Heart right ventricle (tissue), 16 donors: ENCODE measurements at regions not wholly inside any gene's neighbourhood (a gene's known extent, or its start where the extent isn't known, plus 50 kb on each side); places are given as distances from the start of the nearest gene placed in this dataset.

ENCODE experiments used
- ATAC-seq, 8 donors: fragments of 200-7000 bp; cut with Tn5 transposase; one replicate each; pipeline ENCODE4 v1.9.1; 2020; ENCODE audit warnings: mild to moderate bottlenecking in 8 of 8, moderate library complexity in 8 of 8, moderate number of reproducible peaks in 1 of 8
- DNase-seq, 2 donors: peaks; one replicate each; pipeline ENCODE4 v3.0.0-alpha.2; 2020
- H3K27ac ChIP-seq, 10 donors: fragments of 200-600 bp; sonication (generic) in 2 of 10; one replicate each; pipeline versions ENCODE4 v1.5.0 to v1.8.0; 2020 to 2022; ENCODE audit warnings: mild to moderate bottlenecking in 3 of 10
- H3K27me3 ChIP-seq, 7 donors: fragments of 200-600 bp; one replicate each; pipeline ENCODE4 v1.8.0; 2021 to 2022; ENCODE audit warnings: mild to moderate bottlenecking in 2 of 7
- H3K36me3 ChIP-seq, 9 donors: fragments of 200-600 bp; sonication (generic) in 1 of 9; one replicate each; pipeline versions ENCODE4 v1.5.0 to v1.8.0; 2020 to 2022; ENCODE audit warnings: mild to moderate bottlenecking in 2 of 9
- H3K4me1 ChIP-seq, 9 donors: fragments of 200-600 bp; sonication (generic) in 1 of 9; one replicate each; pipeline versions ENCODE4 v1.5.0 to v1.8.0; 2020 to 2022; ENCODE audit warnings: mild to moderate bottlenecking in 4 of 9
- H3K4me3 ChIP-seq, 10 donors: fragments of 200-600 bp; sonication (generic) in 2 of 10; one replicate each; pipeline versions ENCODE4 v1.5.0 to v1.8.0; 2020 to 2022; ENCODE audit warnings: mild to moderate bottlenecking in 7 of 10, moderate library complexity in 2 of 10
- H3K9me3 ChIP-seq, 11 donors: fragments of 200-600 bp in 10 of 11; sonication (generic) in 2 of 11; one replicate each; pipeline versions ENCODE4 v1.5.0 to v1.8.0; 2013 to 2022; ENCODE audit warnings: mild to moderate bottlenecking in 2 of 11, control low read depth in 1 of 11, moderate library complexity in 1 of 11
- WGBS, 2 donors: extraction: QIAGEN DNeasy Blood & Tissue Kit; methylation state at CpG; one replicate each; pipeline ENCODE4 v1.1.7; 2013; ENCODE audit warnings: inconsistent platforms in 1 of 2; 5-methylcytosine and 5-hydroxymethylcytosine counted together
- intact Hi-C, 10 donors: fragments of 100-400 bp; cut with DNase I; formaldehyde crosslinking; loops; one replicate each; pipeline versions ENCODE4 v1.11.1 to v1.14.2; 2022
- TF ChIP-seq, protein P1 (sequence below), 9 donors: fragments of 200-600 bp; sonication (generic) in 2 of 9; IDR thresholded peaks; one replicate each; pipeline versions ENCODE4 v1.5.0 to v1.8.0; 2021 to 2022; ENCODE audit warnings: antibody characterized with exemption in 9 of 9, mild to moderate bottlenecking in 5 of 9, moderate library complexity in 1 of 9
- donor health status: Arrhythmogenic right ventricular cardiomyopathy.
- donor health status: ischemic (EF 13 %, LVEDD 7.1; RV severe dilation, severe dysfunction).
- donor health status: healthy with polysubstance abuse.
- donor health status: DM: no; HTN: yes; CAD: no.
- donor health status: DM: no; HTN: no; CAD: no.
- donor health status: ischemic (EF 25% LVEDD 6.9; RV normal size, moderate dysfunction).
- donor health status: ischemic (EF 25% LVEDD 5.7; RV mildly dilated, moderate dysfunction).
- donor health status: healthy.
- donor health status: DM: yes; HTN: yes; CAD: no.
- donor health status: Ischemic cardiomyopathy.
- donor health status: ischemic (EF 35%, LVEDD 5.7; RV mildly dilated, moderate dysfunction).
- donor health status: nonischemic (EF 11% LVEDD 7.7; RV severe dilation, severe dysfunction).
- donor health status: DM: yes; HTN: yes; CAD: no.
- donor health status: PGD.
- donor health status: ischemic (EF 29% LVEDD 5.4; RV normal size, mild dysfunction).
- donor health status: nonischemic (EF 23%, LVEDD 6.1; RV moderate dilation, normal function).

DNA sequence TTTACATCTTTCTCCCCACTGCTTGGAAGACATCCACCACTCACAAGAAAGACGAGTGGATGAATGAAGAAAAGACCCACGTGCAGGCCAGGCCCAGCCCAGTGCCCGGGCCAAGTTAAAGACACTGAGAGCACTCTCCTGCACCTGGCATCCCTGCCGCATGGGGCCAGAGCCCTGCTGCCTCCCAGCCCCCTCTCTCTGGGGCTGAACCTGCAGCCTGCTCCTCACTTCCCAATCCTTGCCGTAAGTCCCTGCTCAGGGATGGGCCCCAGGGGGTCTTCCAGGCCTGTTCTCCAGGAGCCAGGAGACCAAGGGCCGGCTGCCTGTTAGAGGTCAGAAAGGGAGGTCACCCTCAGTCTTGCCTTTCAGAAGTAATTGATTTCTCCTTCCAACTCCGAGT lies 168.5 kb upstream of the ZC3H12A start:
- intact Hi-C loops = no loop called here
- Histone ChIP-seq H3K4me1 (no peaks in the 10 kb centered on the region), H3K27me3 (peaks cover 0 to 54% (median 30%) of the 10 kb centered on the region in 7 donors), H3K36me3 (no peaks in the 10 kb centered on the region), H3K4me3 (no peak overlapping the region), H3K9me3 (no peaks in the 10 kb centered on the region), H3K27ac (no peak overlapping the region)
- DNase-seq (no peak), ATAC-seq (no peak)
- TF ChIP-seq, protein P1, sequence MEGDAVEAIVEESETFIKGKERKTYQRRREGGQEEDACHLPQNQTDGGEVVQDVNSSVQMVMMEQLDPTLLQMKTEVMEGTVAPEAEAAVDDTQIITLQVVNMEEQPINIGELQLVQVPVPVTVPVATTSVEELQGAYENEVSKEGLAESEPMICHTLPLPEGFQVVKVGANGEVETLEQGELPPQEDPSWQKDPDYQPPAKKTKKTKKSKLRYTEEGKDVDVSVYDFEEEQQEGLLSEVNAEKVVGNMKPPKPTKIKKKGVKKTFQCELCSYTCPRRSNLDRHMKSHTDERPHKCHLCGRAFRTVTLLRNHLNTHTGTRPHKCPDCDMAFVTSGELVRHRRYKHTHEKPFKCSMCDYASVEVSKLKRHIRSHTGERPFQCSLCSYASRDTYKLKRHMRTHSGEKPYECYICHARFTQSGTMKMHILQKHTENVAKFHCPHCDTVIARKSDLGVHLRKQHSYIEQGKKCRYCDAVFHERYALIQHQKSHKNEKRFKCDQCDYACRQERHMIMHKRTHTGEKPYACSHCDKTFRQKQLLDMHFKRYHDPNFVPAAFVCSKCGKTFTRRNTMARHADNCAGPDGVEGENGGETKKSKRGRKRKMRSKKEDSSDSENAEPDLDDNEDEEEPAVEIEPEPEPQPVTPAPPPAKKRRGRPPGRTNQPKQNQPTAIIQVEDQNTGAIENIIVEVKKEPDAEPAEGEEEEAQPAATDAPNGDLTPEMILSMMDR (IDR thresholded peaks at IDR 0.05) = no peak
- 45 to 52% methylated on average over 7 of the region's 7 CpGs for WGBS, 2 donors

DNA sequence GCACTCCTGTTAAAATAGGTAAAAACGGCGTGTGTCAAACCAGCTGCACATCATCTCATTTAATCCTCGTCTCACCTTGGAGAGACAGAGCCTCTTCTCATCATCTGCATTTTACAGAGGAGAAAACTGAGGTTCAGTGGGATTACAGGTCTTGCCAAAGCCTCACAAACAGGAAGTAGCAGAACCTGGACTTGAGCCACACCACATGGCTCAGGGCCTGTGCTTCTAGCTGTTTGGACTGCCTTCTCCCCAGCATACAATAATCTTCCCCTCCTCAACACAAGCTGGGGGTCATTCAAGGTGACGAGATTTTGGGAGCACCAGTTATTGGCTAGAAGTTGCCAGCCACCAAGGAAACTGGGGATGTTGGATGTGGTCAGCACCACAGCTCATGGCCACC lies 167.9 kb upstream of the ZC3H12A start:
- 69 to 76% methylated on average over 4 of the region's 4 CpGs for WGBS, 2 donors
- DNase-seq (no peak), ATAC-seq (no peak)
- TF ChIP-seq, protein P1 (IDR thresholded peaks at IDR 0.05) = no peak
- H3K4me1 ChIP-seq = no peaks in the 10 kb centered on the region
- peaks cover 0 to 56% (median 30%) of the 10 kb centered on the region in 7 donors for H3K27me3 ChIP-seq
- no peak overlapping the region for H3K4me3 ChIP-seq
- H3K36me3 ChIP-seq = no peaks in the 10 kb centered on the region
- intact Hi-C loops = no loop called here
- no peak overlapping the region for H3K27ac ChIP-seq
- no peaks in the 10 kb centered on the region for H3K9me3 ChIP-seq

DNA sequence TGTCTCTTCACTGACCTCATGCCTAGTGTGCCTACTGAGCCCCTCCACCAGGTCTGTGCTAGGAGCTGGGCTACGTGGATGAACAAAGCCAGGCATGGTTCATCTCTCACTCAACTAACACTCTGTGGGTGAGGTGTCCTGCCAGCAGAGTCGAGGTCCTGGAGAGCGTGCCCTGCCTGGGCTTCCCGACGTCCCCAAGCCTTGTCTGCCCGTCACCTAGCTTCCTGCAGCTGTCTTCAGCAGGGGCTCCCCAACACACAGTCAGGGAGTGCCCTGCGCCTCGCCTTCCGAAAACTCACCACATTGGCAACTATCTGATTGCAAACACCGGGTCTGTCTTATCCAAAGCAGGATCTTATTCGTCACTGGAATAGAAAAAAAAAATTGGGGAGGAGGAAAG lies 167.5 kb upstream of the ZC3H12A start:
- no peak overlapping the region for H3K4me3 ChIP-seq
- H3K9me3 ChIP-seq = no peaks in the 10 kb centered on the region
- WGBS, 2 donors = 78 to 83% methylated on average over 11 of the region's 11 CpGs
- intact Hi-C loops = no loop called here
- no peak for ATAC-seq
- TF ChIP-seq, protein P1 (IDR thresholded peaks at IDR 0.05) = no peak
- H3K36me3 ChIP-seq = no peaks in the 10 kb centered on the region
- H3K27ac ChIP-seq = no peak overlapping the region
- DNase-seq = no peak
- H3K4me1 ChIP-seq = no peaks in the 10 kb centered on the region
- H3K27me3 ChIP-seq = peaks cover 0 to 55% (median 30%) of the 10 kb centered on the region in 7 donors

DNA sequence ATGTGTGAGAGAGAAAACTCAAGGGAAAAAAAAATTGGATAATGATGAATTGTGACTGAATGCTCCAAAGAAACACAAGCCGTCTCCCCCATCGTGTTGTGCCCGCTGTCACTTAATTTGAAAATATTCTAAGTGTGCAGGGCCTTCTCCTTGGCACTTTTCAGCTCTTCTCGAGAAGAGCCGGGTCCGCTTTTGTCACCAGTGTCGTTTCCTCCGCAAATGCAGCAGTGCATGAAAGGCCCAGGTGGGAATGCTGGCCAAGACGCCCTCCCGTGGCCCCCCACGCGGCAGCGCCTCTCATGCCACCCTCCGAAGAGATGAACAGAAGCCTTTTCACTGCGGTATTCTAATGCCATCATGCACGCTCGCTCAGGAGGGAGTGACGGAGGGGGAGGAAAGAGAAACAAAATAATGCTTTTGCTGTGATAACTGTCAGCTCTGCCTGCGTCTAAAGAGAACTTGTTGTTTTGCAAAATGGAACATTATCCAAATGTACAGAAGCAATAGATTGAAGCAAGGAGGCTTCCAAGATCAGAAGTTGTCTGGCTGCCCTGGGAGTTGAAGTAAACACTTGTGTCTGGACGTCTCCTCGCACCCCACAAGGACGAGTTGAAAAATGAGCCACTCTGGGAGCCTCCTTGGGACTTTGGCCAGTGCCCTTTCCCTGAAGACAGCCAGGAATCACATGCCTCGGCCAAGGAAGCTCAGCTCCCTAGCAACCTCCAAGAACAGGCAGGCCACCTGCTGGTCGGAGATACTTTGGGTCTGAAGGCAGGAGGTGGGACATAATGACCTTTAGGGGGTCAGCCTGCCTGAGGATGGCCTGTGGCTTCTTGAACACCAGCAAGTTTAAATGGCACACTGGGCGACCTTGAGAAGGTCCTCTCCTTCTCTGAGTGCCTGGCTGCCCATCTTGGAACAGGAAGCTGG lies 166.1 kb upstream of the ZC3H12A start:
- ATAC-seq (no peak), DNase-seq (no peak)
- no peaks in the 10 kb centered on the region for H3K9me3 ChIP-seq
- 65 to 71% methylated on average over 25 of the region's 25 CpGs for WGBS, 2 donors
- H3K4me3 ChIP-seq = no peak overlapping the region
- H3K27me3 ChIP-seq = peaks cover 0 to 58% (median 35%) of the 10 kb centered on the region in 7 donors
- no peaks in the 10 kb centered on the region for H3K36me3 ChIP-seq
- no peaks in the 10 kb centered on the region for H3K4me1 ChIP-seq
- intact Hi-C loops = no loop called here
- no peak overlapping the region for H3K27ac ChIP-seq
- TF ChIP-seq, protein P1 (IDR thresholded peaks at IDR 0.05) = no peak
